SK-N-SH (cell line): ENCODE measurements at regions not wholly inside any gene's neighbourhood (a gene's known extent, or its start where the extent isn't known, plus 50 kb on each side); places are given as distances from the start of the nearest gene placed in this dataset.
"Not testable (repeated sequence)": the region's sequence is repeated elsewhere in the genome, so short reads cannot be mapped to it uniquely, and the experiment has no call there.

Experiments used
- CTCF ChIP-seq: fragments of 200-600 bp; sonication (generic); IDR thresholded peaks from 2 replicates; pipeline ENCODE4 v1.6.1; 2017; ENCODE audit warnings: antibody characterized with exemption, mild to moderate bottlenecking, moderate library complexity
- EP300 ChIP-seq, 2 experiments: IDR thresholded peaks; 2 replicates each; pipeline versions ENCODE4 v1.4.0 to v1.6.1; 2012; ENCODE audit warnings: borderline replicate concordance in 1 of 2, low read depth in 1 of 2, low read length in 1 of 2
- EZH2phosphoT487 ChIP-seq: fragments of 200-600 bp; sonication (generic); IDR thresholded peaks from 2 replicates; pipeline ENCODE4 v1.6.1; 2017; ENCODE audit warnings: low read depth, mixed run types, mild to moderate bottlenecking, antibody characterized with exemption, moderate library complexity, borderline replicate concordance
- IRF3 ChIP-seq: fragments of 150-350 bp; IDR thresholded peaks from 2 replicates; pipeline ENCODE4 v1.6.1; 2016; ENCODE audit warnings: mild to moderate bottlenecking, low read depth, low read length
- MAX ChIP-seq: IDR thresholded peaks from 2 replicates; pipeline ENCODE4 v1.4.0; 2012; ENCODE audit warnings: low read depth
- PBX3 ChIP-seq: IDR thresholded peaks from 2 replicates; pipeline ENCODE4; 2012
- POLR2AphosphoS5 ChIP-seq: IDR thresholded peaks from 2 replicates; pipeline ENCODE4 v1.6.1; 2012; ENCODE audit warnings: low read depth, low read length
- RAD21 ChIP-seq: IDR thresholded peaks from 2 replicates; pipeline ENCODE4 v1.6.1; 2012; ENCODE audit warnings: mild to moderate bottlenecking, low read length
- REST ChIP-seq: IDR thresholded peaks from 2 replicates; pipeline ENCODE4 v1.6.1; 2012; ENCODE audit warnings: mild to moderate bottlenecking, low read depth, low read length, moderate library complexity
- SMC3 ChIP-seq: IDR thresholded peaks from 2 replicates; pipeline ENCODE4 v1.6.1; 2012; ENCODE audit warnings: low read depth, low read length, improper control_type of control experiment
- TAF1 ChIP-seq: IDR thresholded peaks from 2 replicates; pipeline ENCODE4 v1.6.1; 2012; ENCODE audit warnings: low read depth, mild to moderate bottlenecking, low read length, moderate library complexity, borderline replicate concordance
- TEAD4 ChIP-seq: IDR thresholded peaks from 2 replicates; pipeline ENCODE4 v1.4.0; 2012; ENCODE audit warnings: mild to moderate bottlenecking, borderline replicate concordance; ENCODE audit not compliant: insufficient read depth
- ZBTB33 ChIP-seq: IDR thresholded peaks from 2 replicates; pipeline ENCODE4 v1.4.0; 2012; ENCODE audit warnings: low read depth, borderline replicate concordance

GRCh38 chr9:79103257-79103656 is 468.5 kb upstream of the TLE4 start:
- TF ChIP-seq EP300 (IDR thresholded peaks at IDR 0.05; ENCODE audit: borderline replicate concordance in 1 of 2, low read depth in 1 of 2, low read length in 1 of 2); PBX3; SMC3; IRF3; TEAD4; CTCF; REST; MAX; RAD21; EZH2phosphoT487; ZBTB33; POLR2AphosphoS5; TAF1: not testable (repeated sequence)
